ENCODE measurements at regions not wholly inside any gene's neighbourhood (a gene's known extent, or its start where the extent isn't known, plus 50 kb on each side); places are given as distances from the start of the nearest gene placed in this dataset.
"Not testable (repeated sequence)": the region's sequence is repeated elsewhere in the genome, so short reads cannot be mapped to it uniquely, and the experiment has no call there.

DNA sequence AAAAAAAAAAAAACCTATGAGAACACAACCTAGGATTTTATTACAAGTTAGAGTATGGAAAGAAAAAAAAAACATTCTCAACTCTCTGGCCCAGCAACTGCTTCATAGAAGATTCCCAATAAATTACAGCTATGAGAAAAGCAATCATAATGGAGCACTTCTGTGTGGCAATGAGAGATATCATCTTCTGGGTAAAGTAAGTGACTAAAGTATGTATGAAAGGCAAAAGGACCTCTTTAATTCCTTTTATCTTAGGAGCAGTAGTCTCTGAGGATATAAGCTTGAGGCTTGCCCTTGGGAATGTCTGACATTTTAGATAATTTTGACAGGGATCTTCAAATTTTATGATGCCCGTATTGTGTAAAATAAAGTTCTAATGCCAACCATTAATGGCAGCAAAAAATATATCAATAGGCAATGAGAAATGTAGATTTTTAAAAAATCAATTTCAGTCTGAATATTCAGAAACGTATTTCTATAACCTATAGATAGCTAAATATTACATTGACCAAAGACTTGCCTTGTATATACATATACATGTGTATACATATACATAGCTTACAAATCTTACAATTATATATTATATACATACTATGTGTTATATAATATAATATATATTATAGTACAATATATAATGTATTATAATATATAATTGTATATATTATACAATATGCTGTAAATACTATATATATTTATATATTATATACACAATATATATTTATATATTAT, 823.9 kb upstream of the SLITRK1 start:
- H3K27me3 ChIP-seq (ENCODE audit: insufficient read depth, poor library complexity, severe bottlenecking) = no peaks in the 10 kb centered on the region
- TF ChIP-seq, protein P1, sequence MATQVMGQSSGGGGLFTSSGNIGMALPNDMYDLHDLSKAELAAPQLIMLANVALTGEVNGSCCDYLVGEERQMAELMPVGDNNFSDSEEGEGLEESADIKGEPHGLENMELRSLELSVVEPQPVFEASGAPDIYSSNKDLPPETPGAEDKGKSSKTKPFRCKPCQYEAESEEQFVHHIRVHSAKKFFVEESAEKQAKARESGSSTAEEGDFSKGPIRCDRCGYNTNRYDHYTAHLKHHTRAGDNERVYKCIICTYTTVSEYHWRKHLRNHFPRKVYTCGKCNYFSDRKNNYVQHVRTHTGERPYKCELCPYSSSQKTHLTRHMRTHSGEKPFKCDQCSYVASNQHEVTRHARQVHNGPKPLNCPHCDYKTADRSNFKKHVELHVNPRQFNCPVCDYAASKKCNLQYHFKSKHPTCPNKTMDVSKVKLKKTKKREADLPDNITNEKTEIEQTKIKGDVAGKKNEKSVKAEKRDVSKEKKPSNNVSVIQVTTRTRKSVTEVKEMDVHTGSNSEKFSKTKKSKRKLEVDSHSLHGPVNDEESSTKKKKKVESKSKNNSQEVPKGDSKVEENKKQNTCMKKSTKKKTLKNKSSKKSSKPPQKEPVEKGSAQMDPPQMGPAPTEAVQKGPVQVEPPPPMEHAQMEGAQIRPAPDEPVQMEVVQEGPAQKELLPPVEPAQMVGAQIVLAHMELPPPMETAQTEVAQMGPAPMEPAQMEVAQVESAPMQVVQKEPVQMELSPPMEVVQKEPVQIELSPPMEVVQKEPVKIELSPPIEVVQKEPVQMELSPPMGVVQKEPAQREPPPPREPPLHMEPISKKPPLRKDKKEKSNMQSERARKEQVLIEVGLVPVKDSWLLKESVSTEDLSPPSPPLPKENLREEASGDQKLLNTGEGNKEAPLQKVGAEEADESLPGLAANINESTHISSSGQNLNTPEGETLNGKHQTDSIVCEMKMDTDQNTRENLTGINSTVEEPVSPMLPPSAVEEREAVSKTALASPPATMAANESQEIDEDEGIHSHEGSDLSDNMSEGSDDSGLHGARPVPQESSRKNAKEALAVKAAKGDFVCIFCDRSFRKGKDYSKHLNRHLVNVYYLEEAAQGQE (IDR thresholded peaks at IDR 0.05; ENCODE audit: insufficient replicate concordance, low read depth) = no peak
- TF ChIP-seq SPI1 (IDR thresholded peaks at IDR 0.05; ENCODE audit: borderline replicate concordance, low read depth) (no peak), POLR2AphosphoS5 (IDR thresholded peaks at IDR 0.05; ENCODE audit: low read depth) (no peak)
- TF ChIP-seq, protein P2, sequence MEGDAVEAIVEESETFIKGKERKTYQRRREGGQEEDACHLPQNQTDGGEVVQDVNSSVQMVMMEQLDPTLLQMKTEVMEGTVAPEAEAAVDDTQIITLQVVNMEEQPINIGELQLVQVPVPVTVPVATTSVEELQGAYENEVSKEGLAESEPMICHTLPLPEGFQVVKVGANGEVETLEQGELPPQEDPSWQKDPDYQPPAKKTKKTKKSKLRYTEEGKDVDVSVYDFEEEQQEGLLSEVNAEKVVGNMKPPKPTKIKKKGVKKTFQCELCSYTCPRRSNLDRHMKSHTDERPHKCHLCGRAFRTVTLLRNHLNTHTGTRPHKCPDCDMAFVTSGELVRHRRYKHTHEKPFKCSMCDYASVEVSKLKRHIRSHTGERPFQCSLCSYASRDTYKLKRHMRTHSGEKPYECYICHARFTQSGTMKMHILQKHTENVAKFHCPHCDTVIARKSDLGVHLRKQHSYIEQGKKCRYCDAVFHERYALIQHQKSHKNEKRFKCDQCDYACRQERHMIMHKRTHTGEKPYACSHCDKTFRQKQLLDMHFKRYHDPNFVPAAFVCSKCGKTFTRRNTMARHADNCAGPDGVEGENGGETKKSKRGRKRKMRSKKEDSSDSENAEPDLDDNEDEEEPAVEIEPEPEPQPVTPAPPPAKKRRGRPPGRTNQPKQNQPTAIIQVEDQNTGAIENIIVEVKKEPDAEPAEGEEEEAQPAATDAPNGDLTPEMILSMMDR (IDR thresholded peaks at IDR 0.05; ENCODE audit: insufficient read depth, low read length) = no peak
- H3K27ac ChIP-seq (replicated peaks) = no peak overlapping the region
- H3K4me3 ChIP-seq (replicated peaks; ENCODE audit: insufficient read depth, low read length) = no peak overlapping the region
- DNase-seq (ENCODE audit: low read depth in 1 of 2, low spot score in 1 of 2) = no peak

DNA sequence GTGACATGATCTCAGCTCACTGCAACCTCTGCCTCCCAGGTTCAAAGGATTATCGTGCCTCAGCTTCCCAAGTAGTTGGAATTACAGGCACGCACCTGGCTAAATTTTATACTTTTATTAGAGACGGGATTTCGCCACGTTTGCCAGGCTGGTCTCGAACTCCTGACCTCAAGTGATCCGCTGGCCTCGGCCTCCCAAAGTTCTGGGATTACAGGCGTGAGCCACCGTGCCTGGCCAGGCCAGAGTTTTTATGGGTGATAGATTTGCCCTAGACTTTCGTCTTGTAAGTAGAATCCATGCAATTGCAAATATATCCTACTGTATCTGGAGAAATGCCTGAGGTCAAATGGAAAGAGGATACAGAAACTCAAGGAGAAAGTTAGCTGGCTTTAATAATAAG, 819.9 kb upstream of the SLITRK1 start:
- TF ChIP-seq, protein P1 (IDR thresholded peaks at IDR 0.05; ENCODE audit: insufficient replicate concordance, low read depth) = no peak
- TF ChIP-seq SPI1 (IDR thresholded peaks at IDR 0.05; ENCODE audit: borderline replicate concordance, low read depth) (no peak), GABPA (IDR thresholded peaks at IDR 0.05; ENCODE audit: low read depth) (no peak), POLR2AphosphoS5 (IDR thresholded peaks at IDR 0.05; ENCODE audit: low read depth) (no peak)
- TF ChIP-seq, protein P2 (IDR thresholded peaks at IDR 0.05; ENCODE audit: insufficient read depth, low read length) = no peak
- no peak overlapping the region for H3K4me3 ChIP-seq (replicated peaks; ENCODE audit: insufficient read depth, low read length)
- H3K27me3 ChIP-seq (ENCODE audit: insufficient read depth, poor library complexity, severe bottlenecking) = no peaks in the 10 kb centered on the region
- no peak overlapping the region for H3K27ac ChIP-seq (replicated peaks)
- DNase-seq (ENCODE audit: low read depth in 1 of 2, low spot score in 1 of 2) = no peak

DNA sequence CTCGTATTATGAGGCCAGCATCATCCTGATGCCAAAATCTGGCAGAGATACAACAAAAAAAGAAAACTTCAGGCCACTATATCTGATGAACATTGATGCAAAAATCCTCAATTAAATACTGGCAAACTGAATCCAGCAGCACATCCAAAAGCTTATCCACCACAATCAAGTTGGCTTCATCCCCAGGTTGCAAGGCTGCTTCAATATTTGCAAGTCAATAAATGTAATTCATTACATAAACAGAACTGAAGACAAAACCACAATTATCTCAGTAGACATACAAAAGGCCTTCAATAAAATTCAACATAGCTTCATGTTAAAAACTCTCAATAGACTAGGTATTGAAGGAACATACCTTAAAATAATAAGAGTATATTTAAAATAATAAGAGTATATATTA, 815.3 kb upstream of the SLITRK1 start:
- not testable (repeated sequence) for H3K4me3 ChIP-seq (replicated peaks; ENCODE audit: insufficient read depth, low read length); DNase-seq (ENCODE audit: low read depth in 1 of 2, low spot score in 1 of 2); H3K27ac ChIP-seq (replicated peaks); H3K27me3 ChIP-seq (ENCODE audit: insufficient read depth, poor library complexity, severe bottlenecking)

DNA sequence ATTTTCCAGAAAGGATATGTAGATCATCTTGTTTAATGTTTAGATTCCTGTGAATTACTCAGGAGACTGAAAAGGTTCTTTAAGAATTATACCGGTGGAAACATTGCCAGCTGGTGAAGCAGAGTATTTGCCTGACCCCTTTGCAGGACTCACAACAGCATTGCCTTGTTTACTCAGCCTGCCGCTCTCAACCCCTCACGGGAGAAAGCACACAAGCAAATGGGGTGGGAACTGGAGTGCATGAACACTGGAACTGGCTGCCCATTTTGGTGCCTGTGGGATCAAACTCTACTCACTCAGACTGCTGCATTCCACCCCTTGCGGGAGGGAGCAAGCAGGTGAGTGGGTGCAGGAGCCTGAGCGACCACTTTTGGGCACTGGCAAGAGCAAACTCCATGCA, 804.7 kb upstream of the SLITRK1 start:
- Histone ChIP-seq H3K27ac (replicated peaks) (no peak overlapping the region), H3K4me3 (replicated peaks; ENCODE audit: insufficient read depth, low read length) (no peak overlapping the region), H3K27me3 (ENCODE audit: insufficient read depth, poor library complexity, severe bottlenecking) (no peaks in the 10 kb centered on the region)
- TF ChIP-seq, protein P2 (IDR thresholded peaks at IDR 0.05; ENCODE audit: insufficient read depth, low read length) = no peak
- TF ChIP-seq POLR2AphosphoS5 (IDR thresholded peaks at IDR 0.05; ENCODE audit: low read depth) (no peak), GABPA (IDR thresholded peaks at IDR 0.05; ENCODE audit: low read depth) (no peak), SPI1 (IDR thresholded peaks at IDR 0.05; ENCODE audit: borderline replicate concordance, low read depth) (no peak)
- TF ChIP-seq, protein P1 (IDR thresholded peaks at IDR 0.05; ENCODE audit: insufficient replicate concordance, low read depth) = no peak
- no peak for DNase-seq (ENCODE audit: low read depth in 1 of 2, low spot score in 1 of 2)
